ENCODE measurements at regions not wholly inside any gene's neighbourhood (a gene's known extent, or its start where the extent isn't known, plus 50 kb on each side); places are given as distances from the start of the nearest gene placed in this dataset.

DNA sequence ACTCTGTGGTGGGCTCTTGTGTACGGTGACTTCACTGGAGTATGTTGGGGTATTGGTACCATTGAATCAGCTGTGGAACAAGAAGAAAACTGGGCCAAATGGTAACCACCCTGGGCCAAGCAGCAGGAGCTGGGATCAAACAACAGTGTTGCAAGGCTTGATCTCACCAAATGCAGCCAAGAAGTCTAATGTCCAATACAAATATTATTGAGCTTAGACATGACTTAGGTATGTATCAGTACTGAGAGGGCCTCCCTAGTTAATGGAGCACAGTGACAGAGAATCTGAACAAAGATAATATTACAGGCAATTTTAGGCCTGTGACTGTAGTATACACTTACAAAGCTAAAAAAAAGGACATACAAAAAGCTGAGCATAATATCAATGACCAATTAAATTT, 604.8 kb downstream of the PLA2G4A start:
- no peak for DNase-seq

DNA sequence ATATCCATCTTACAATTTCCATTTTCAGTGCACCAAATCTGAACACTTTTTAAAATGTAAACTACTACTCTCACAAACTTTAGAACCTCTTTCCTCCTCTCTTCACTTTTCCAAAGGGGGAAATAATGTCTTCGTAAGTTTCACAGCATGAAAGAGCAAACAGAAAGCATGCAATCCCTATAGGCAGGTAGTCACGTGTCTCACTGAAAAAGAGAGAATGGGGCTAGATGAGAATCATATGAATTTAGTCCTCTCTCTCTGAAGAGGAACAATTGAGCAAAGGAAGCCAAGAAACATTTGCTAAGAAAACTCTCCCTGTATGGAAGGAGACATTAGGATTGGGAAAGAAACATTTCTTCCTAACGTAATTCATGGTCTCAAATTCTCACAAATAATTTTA, 613.9 kb downstream of the PLA2G4A start:
- DNase-seq = no peak

DNA sequence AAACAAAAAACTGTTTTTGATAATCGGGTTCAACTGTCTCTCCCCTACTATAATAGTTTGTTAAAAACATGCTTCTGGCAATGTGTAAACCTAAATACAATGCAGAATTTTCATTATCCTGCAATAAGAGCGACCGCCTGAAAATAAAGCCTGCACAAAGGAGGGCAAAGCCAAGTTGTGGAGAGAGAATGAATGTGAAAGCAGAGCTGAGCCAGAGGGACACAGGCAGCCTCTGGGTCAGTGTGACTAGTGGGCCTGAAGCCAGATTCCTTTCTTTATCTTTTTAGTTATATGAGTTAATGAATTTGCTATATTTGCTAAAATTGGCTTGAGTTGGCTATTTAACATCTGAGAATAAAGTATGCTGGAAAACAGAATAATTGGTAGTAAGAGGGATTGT, 615.2 kb downstream of the PLA2G4A start:
- no peak for DNase-seq

DNA sequence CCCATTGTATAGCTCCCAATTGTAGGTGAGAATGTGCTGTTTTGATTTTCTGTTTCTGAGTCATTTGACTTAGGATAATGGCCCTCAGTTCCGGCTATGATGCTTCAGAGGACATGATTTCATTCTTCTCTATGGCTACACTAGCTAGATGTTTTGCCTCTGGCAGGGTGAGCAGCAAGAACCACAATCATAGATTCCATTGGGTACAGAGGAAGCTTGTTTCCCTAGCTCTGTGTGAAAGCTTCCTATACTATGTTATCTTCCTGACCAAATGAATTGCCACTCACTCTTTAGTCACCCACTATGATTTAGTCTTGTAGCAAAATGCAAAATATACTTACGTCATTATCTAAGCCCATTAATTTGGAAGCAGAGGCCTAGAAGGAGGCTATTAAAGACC, 616.3 kb downstream of the PLA2G4A start:
- no peak for DNase-seq

DNA sequence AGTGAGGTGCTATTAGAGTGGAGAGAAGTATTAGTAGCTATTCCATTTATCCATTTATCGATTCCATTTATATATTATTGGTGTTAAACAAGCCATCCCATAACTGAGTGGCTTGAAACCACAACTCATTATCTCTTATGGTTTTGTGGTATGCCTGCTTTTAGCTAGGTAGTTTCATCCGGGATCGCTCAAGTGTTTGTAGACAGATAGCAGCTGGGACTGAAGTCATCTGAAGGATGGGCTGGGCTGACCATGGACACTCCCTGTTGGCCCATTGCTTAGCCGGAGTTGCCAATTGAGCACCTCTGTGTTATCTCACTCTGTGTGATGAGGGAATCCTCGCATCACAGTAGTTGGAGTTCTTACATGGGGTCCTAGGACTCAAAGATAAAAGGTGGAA, 622.5 kb downstream of the PLA2G4A start:
- DNase-seq = no peak

DNA sequence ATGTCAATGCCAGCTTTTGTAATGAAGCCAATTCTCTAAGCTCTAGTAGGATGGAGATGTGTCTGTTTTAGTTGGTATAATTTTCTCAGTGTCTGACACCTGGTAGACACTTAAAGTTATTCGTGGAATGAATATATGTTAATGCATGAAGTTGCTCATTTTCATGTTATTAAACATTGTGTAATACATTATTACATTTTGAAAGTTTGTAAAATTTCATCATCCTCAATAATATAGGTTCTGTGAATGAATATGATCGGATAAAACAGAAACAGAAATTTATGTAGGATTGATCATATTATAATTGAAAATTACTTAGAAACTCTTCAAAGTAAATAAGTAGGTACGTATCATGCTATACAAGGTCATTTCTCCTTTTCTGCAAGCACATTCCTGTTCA, 625.3 kb downstream of the PLA2G4A start:
- DNase-seq = no peak

DNA sequence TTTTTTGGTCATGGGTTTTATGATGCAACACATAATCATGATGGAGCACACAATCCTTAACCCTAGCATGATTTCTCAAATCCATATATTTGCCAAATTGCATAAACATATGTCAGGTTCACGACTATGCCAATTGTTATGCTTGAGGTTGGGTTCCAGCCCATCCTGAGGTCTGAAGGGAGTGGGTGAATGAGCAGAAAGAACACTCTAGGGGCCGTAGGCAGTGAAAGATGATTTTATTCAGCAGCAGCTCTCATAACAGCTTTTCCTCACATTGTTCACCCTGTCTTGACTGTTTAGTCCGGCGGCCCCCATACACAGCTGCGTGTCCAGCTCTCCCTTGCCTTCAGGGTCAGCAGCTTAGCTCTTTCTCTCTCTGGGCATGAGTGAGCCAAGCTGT, 627.7 kb downstream of the PLA2G4A start:
- DNase-seq = no peak

DNA sequence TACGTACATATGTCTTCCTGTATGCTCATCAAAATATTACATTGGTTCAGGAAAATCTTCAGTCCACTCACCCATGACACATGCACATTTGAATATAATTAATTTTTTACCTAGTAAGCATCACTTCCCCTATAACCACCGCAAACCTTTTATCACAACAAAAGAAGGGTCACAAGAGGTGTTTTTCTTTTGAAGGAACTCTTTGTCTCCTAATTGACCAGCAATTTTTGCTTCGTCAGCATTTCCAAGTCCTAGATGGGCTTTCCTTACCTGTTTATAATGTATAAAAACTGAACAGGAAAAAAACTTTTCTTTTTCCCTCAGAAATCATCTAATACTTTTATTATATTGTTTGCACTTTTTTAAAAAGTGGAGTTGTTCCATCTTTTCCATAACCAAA, 631.3 kb downstream of the PLA2G4A start:
- DNase-seq = no peak

DNA sequence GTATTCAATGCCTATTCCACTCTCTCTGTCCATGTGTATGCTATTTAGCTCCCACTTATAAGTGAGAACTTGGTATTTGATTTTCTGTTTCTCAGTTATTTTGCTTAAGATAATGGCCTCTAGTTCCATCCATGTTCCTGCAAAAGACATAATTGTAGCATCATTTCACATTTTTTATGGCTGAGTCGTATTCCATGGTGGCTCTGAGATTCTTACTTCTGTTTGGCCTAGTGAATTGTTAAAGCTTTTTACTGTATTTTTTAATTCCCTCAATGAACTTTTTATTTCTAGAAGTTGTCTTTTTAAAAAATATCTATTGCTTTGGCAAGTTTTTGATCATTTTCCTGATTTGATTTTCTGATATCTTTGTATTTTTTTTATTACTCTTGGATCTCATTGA, 635.6 kb downstream of the PLA2G4A start:
- no peak for DNase-seq

DNA sequence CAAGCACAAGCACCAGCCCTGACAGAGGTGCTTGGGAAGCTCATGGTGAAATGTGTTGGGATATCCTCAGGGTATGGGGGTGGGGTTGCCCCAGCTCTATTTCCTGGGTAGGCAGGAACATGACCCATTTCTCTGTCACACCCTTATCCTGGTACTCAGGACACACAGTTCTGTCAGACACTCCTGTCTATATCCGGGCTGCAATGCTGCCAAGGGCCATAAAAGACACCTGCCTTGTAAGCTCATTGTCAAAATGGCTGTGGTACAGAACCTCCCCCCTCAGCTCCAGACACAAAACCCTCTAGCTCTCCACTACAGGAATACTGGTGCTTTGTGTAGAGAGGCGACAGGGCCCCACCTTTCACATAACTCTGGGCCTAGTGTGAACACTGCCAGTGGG, 636.7 kb downstream of the PLA2G4A start:
- DNase-seq = no peak

DNA sequence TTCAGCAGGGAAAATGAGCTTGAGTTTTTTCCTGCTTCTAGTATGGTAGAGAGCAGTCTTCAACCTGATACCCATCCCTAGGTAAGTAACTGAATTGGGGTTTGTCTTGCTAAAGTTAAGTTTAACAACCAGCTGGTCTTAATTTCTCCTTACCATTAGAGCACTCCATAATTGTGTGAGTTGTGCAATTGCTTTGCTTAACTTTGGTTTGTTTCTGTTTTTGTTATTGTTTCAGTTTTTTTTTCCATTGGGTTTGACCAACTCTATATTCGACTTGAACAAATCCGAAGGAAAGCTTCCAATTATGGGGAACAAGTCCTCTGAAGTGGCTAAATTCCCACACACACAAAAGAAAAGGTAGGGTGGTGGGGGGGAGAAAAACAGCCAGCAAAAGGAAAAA, 641.1 kb downstream of the PLA2G4A start:
- no peak for DNase-seq

DNA sequence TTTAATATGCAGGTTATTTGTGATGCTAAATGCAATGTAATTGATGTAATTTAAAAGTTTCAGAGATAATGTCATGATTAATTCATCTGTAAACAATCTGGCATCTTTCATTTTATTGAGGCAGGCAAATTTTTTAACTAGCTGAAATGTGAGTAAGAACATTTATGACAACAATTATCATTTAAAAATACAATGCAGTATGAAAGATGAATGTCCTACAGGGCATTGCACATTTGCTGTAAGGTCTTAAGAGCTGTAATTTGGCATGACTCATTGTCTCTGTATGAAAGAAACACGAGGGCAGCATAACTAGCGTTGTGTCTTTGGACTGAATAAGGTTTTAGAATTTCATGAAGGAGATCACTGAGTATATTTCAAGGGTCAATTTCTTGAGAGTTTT, 642.8 kb downstream of the PLA2G4A start:
- DNase-seq = no peak

DNA sequence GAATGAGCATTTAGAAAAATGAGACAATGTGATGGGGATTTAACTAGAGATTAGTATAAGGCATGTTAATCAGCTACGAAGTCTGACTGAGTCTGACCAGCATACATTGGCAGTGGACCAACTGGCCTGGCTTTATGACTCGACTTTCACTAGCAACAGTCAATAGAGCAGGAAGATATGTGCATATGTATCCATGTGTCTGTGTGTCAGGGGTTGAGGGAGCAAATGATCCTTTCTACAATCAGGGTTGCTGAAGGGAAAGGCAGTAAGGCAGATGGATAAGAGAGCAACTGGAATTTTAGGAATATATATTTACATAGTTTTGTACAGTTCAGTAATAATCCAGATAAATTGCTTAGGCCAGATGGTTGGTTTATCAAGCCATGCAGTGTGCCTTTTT, 645.6 kb downstream of the PLA2G4A start:
- no peak for DNase-seq

DNA sequence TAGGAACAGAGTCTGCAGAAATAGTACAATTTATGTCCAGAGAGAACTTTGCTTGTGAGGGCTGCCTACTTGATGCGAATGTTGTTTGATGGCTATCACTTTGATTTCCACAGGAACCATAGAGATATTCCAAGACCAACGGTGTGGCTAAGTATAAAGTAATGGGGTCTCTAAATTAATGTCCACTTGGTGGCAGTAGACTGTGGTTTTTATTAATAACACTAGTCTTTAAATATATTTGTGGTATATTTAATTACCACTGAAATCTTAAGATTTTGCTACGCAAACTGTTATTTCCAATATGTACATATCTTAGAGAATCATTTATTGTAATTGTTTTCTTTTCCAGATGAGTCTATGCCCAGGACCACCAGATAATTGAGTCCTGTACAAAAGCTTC, 647.9 kb downstream of the PLA2G4A start:
- no peak for DNase-seq

DNA sequence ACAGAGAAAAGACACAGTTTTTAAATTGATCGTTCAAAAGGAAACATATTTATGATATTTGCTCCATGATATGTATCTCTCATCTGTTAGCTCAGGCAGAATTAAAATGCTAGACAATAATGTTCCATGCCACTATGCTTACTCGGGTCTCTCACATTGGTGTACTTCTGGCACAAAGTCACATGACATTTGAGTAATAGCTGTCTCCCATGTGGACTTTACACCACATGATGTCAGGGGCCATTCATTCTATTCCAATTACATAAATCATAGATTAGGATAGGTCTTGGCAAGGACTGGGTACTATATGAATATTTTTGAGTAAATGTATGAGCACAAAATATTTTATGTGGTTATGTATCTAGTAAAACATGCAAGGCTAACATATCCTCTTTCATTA, 648.4 kb downstream of the PLA2G4A start:
- no peak for DNase-seq

DNA sequence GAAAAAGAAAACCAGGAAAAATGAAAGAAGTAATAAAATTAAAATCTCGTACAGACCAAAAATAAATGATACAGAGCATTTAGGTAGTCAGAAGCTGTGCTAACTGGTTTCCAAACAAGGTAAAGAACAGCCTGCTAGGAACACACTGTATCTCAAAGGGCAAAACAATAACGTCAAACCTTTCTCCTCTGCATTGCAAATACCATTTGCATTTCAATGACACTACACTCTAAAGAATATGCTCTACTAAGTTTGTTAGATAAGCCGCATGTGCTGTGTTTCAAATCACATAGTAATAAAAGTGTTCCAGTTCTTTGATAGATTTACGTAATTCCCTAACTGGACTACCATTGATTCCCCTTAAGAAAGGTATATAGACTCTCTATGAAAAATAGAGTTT, 648.8 kb downstream of the PLA2G4A start:
- no peak for DNase-seq

DNA sequence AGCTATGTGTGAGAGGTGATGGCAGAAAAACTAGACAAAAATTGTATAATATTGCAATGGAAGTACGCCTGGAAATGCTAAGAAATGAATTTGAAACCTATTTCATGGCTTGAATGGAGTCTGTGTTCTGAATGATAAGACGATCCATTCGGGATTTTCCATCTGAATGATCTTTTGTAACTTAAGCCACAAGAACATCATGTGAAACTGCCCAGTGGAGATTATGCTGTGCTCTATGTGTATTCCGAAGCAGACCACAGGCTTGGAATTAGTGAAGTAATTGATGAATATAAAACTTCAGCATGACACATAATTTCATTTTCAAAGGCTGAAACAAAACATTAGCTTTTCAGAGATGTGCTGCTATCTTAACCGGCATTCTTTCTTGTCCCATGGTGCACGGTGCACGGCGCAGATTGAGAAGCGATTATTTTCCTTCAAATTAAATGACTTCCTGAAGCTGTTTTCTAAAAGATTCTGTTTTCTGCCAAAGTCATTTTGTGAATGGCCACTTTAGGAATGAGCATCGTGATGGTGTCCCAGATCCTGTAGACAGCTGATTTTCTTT, 652.9 kb downstream of the PLA2G4A start:
- DNase-seq = no peak

DNA sequence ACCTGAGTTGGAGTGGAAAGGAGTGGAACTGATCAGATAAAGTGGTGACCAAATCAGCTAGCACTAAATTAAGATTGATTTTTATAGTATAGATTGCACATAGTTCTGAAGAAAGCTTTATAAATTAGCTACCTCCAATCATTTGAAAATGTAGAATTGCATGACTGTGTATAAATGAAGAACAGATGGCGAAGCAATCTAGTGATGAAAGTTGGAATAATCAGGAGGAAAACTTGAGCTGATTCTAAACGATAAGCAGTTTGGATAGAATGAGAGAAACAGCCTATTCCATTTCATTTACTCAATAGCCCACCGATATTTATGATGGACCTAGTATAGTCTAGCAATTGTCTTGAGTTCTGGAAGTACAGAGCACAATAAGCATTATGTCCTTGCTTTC, 661.5 kb downstream of the PLA2G4A start:
- DNase-seq = no peak

DNA sequence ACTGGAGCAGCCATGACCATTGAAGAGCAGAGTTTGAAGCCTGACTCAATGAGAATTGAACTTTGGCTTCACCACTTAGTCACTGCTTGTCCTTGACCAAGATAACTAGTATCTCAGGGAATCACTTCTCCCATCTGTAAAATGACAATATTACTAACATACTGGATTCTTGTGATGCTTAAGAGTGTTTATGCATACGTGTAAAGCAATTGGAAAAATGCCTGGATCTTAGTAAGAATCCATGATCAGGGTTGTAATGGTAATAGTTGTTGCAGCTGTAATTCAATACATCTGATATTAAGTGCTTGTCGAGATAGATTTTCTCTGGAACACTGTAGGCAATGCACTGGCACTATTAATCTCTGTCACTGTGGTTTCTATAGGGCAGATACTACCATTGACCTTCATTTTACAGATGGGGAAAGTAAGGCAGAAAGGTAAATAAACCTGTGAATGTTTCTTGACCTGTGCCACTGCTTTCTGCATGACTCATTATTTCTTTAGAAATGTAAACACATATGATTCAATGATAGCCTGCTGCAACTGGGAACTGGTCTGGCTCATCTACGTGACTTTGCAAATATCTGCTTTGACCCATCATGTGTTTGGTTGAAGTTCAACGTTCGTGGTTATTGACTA, 662.5 kb downstream of the PLA2G4A start:
- no peak for DNase-seq

DNA sequence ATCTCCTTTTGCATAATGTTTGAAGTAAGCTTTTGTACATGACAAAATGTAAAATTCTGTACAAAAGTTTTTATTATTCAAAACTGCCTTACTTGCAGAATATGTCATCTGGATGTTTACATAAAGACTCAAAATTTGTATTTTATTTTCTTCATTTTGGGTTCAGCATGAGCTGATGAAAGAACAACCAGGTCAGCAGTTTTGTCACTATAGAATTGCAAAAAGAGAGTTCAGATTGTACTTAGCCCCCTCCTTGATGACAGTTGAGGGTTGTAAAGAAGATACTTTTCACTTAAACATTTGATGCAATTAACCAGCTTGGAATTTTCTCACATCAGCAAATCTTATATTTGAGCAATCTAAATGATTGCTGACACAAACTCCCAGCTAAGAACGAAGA, 669.3 kb downstream of the PLA2G4A start:
- no peak for DNase-seq

DNA sequence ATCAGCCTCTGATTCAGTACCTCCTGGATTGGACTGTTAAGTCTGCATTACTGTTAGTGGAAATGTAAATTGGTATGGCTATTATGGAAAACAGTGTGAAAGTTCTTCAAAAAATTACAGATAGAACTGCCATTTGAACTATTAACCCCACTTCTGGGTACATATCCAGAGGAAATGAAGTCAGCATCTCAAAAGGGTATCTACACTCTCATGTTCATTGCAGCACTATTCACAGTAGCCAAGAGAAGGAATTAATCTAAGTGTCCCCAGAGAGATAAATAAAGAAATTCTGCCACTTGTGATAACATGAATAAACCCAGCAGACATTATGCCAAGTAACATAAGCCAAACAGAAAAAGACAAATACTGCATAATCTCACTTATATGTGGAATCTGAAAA, 676.0 kb downstream of the PLA2G4A start:
- DNase-seq = no peak

DNA sequence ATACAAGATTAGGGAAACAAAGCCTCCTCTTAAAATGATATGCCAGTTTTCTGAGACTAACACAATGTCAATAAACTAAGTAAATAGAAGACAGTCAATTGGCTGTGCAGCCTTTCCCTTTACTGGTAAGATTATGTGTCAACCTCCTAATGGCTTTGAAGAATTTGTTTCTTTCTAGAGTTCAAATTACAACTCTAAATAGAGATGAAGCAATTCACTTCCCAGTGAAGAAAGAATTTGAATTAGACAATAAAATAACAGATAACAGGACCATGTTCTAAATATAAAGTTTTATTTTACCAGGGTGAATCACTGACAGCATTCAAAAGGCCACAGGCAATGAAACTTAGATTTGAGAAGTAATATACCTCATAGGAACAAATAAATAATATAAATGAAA, 680.3 kb downstream of the PLA2G4A start:
- no peak for DNase-seq

DNA sequence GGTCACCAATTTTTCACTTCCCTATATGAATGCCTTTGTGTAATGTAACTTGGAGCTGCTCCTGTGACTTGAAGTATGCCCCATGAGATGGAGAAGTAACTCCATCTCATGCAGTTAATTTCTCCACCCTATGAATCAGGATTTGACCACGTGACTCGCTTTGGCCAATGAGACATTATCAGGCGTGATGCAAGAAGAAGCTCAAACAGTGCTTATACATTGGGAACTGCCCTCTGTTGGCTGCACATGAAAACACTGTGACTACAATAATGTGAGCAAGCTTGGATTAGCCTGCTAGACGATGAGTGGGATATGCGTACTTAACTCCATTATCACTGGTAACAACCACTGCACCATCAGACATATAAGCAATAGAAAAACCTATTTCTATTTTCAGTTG, 684.4 kb downstream of the PLA2G4A start:
- DNase-seq = no peak

DNA sequence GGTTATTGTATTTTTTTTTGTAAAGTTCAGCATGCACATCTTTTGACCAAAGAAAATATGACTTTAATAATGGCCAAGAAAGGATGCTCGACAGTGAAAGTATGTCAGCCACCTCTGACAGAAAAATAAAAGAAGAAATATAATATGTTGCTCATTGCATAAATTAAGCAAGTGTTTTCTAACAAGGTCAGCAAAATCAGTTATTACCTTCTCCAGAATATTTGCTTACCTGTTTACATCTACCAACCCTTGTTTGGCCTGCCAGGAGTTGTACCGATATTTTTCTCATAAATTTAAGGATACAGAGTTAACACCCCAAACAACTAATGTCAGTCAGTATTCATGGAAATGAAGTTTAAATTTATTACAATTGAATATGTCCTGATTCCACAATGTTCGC, 685.4 kb downstream of the PLA2G4A start:
- no peak for DNase-seq

DNA sequence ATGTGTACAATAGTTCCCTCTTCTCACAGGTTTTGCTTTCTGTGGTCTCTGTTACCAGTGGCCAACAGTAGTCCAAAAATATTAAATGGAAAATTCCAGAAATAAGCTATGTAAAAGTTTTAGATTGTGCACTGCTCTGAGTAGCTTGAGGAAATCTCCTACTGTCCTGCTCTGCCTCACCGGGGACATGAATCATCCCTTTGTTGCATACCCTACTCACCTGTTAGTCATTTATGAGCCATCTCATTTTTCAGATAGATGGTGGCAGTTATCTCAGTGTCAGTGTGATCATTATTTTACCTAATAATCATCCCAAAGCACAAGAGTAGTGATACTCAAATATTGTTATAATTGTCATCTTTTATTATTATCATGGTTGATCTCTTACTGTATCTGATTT, 688.1 kb downstream of the PLA2G4A start:
- DNase-seq = no peak

Data from right lung (tissue), 2 donors.